ENCODE measurements at regions not wholly inside any gene's neighbourhood (a gene's known extent, or its start where the extent isn't known, plus 50 kb on each side); places are given as distances from the start of the nearest gene placed in this dataset.

- H3K27me3 ChIP-seq (ENCODE audit: control insufficient read depth, insufficient read depth, low read length), result no peaks in the 10 kb centered on the region
- H3K36me3 ChIP-seq (ENCODE audit: control insufficient read depth in 2 of 3, insufficient read depth in 3 of 3, low read length in 3 of 3), result no peaks in the 10 kb centered on the region
- no peaks in the 10 kb centered on the region for H3K9me3 ChIP-seq (ENCODE audit: control insufficient read depth in 2 of 3, insufficient read depth in 1 of 3, low read length in 3 of 3)
- DNase-seq (no peak), FAIRE-seq (no peak)
- no peak overlapping the region for H3K27ac ChIP-seq (ENCODE audit: low read depth in 2 of 2, low read length in 2 of 2)
- no peak for TF ChIP-seq CTCF (IDR thresholded peaks at IDR 0.05; ENCODE audit: borderline replicate concordance, extremely low read depth, insufficient read depth)
- H3K4me1 ChIP-seq (ENCODE audit: control insufficient read depth in 2 of 3, insufficient read depth in 2 of 3, low read depth in 1 of 3, low read length in 3 of 3), result no peaks in the 10 kb centered on the region
- intact Hi-C loops (cut with DNase I), result no loop called here
- H3K9ac ChIP-seq (ENCODE audit: low read length in 3 of 3), result no peak overlapping the region
- no peak overlapping the region for H3K4me3 ChIP-seq (ENCODE audit: low read length in 3 of 3)
Observed at GRCh38 chr4:126558596-126558995, 1074.2 kb upstream of the INTU start.

GRCh38 chr4:126559961-126560360, 1072.8 kb upstream of the INTU start:
- Histone ChIP-seq H3K36me3 (ENCODE audit: control insufficient read depth in 2 of 3, insufficient read depth in 3 of 3, low read length in 3 of 3) (no peaks in the 10 kb centered on the region), H3K9ac (ENCODE audit: low read length in 3 of 3) (no peak overlapping the region), H3K27me3 (ENCODE audit: control insufficient read depth, insufficient read depth, low read length) (no peaks in the 10 kb centered on the region), H3K4me1 (ENCODE audit: control insufficient read depth in 2 of 3, insufficient read depth in 2 of 3, low read depth in 1 of 3, low read length in 3 of 3) (no peaks in the 10 kb centered on the region), H3K9me3 (ENCODE audit: control insufficient read depth in 2 of 3, insufficient read depth in 1 of 3, low read length in 3 of 3) (no peaks in the 10 kb centered on the region), H3K27ac (ENCODE audit: low read depth in 2 of 2, low read length in 2 of 2) (no peak overlapping the region), H3K4me3 (ENCODE audit: low read length in 3 of 3) (no peak overlapping the region)
- intact Hi-C loops (cut with DNase I), result no loop called here
- FAIRE-seq (no peak), DNase-seq (no peak)
- no peak for TF ChIP-seq CTCF (IDR thresholded peaks at IDR 0.05; ENCODE audit: borderline replicate concordance, extremely low read depth, insufficient read depth)

- TF ChIP-seq CTCF (IDR thresholded peaks at IDR 0.05; ENCODE audit: borderline replicate concordance, extremely low read depth, insufficient read depth), result no peak
Observed at GRCh38 chr4:126560794-126561193, 1072.0 kb upstream of the INTU start.

GRCh38 chr4:126563389-126563788, 1069.4 kb upstream of the INTU start:
- FAIRE-seq, result no peak
- Histone ChIP-seq H3K36me3 (ENCODE audit: control insufficient read depth in 2 of 3, insufficient read depth in 3 of 3, low read length in 3 of 3) (no peaks in the 10 kb centered on the region), H3K4me3 (ENCODE audit: low read length in 3 of 3) (no peak overlapping the region), H3K27me3 (ENCODE audit: control insufficient read depth, insufficient read depth, low read length) (no peaks in the 10 kb centered on the region), H3K27ac (ENCODE audit: low read depth in 2 of 2, low read length in 2 of 2) (no peak overlapping the region), H3K4me1 (ENCODE audit: control insufficient read depth in 2 of 3, insufficient read depth in 2 of 3, low read depth in 1 of 3, low read length in 3 of 3) (no peaks in the 10 kb centered on the region), H3K9ac (ENCODE audit: low read length in 3 of 3) (no peak overlapping the region), H3K9me3 (ENCODE audit: control insufficient read depth in 2 of 3, insufficient read depth in 1 of 3, low read length in 3 of 3) (no peaks in the 10 kb centered on the region)
- DNase-seq, result no peak
- no peak for TF ChIP-seq CTCF (IDR thresholded peaks at IDR 0.05; ENCODE audit: borderline replicate concordance, extremely low read depth, insufficient read depth)
- intact Hi-C loops (cut with DNase I), result no loop called here

More at GRCh38 chr4:126560794-126561193, 1072.0 kb upstream of the INTU start:
- H3K36me3 ChIP-seq (ENCODE audit: control insufficient read depth in 2 of 3, insufficient read depth in 3 of 3, low read length in 3 of 3), result no peaks in the 10 kb centered on the region
- FAIRE-seq (no peak), DNase-seq (no peak)
- no peak overlapping the region for H3K27ac ChIP-seq (ENCODE audit: low read depth in 2 of 2, low read length in 2 of 2)
- H3K9ac ChIP-seq (ENCODE audit: low read length in 3 of 3), result no peak overlapping the region
- H3K9me3 ChIP-seq (ENCODE audit: control insufficient read depth in 2 of 3, insufficient read depth in 1 of 3, low read length in 3 of 3), result no peaks in the 10 kb centered on the region
- no peaks in the 10 kb centered on the region for H3K4me1 ChIP-seq (ENCODE audit: control insufficient read depth in 2 of 3, insufficient read depth in 2 of 3, low read depth in 1 of 3, low read length in 3 of 3)
- H3K27me3 ChIP-seq (ENCODE audit: control insufficient read depth, insufficient read depth, low read length), result no peaks in the 10 kb centered on the region
- intact Hi-C loops (cut with DNase I), result no loop called here
- no peak overlapping the region for H3K4me3 ChIP-seq (ENCODE audit: low read length in 3 of 3)

All from kidney (tissue), 13 donors.